Psoas muscle (tissue), 7 donors: ENCODE measurements at regions not wholly inside any gene's neighbourhood (a gene's known extent, or its start where the extent isn't known, plus 50 kb on each side); places are given as distances from the start of the nearest gene placed in this dataset.

ENCODE experiments used
- ATAC-seq, 4 donors: fragments of 200-7000 bp; cut with Tn5 transposase; one replicate each; pipeline ENCODE4 v1.9.1; 2020; ENCODE audit warnings: moderate library complexity in 3 of 4, mild to moderate bottlenecking in 2 of 4
- DNase-seq, 2 donors: peaks; one replicate each; pipeline ENCODE4 v3.0.0-alpha.2; 2020
- H3K27ac ChIP-seq: fragments of 200-600 bp; one replicate; pipeline ENCODE4 v1.8.0; 2022
- H3K27me3 ChIP-seq, 3 donors: fragments of 200-600 bp in 1 of 3; one replicate each; pipeline versions ENCODE4 v1.6.1 to v1.8.0; 2013 to 2022; ENCODE audit warnings: low read length in 2 of 3, mild to moderate bottlenecking in 2 of 3, moderate library complexity in 1 of 3; ENCODE audit not compliant: insufficient read depth in 3 of 3
- H3K36me3 ChIP-seq, 2 donors: fragments of 200-600 bp in 1 of 2; one replicate each; pipeline versions ENCODE4 v1.6.1 to v1.8.0; 2013 to 2022; ENCODE audit warnings: low read depth in 1 of 2, mild to moderate bottlenecking in 1 of 2, moderate library complexity in 1 of 2; ENCODE audit not compliant: insufficient read depth in 1 of 2
- H3K4me1 ChIP-seq: fragments of 200-600 bp; one replicate; pipeline ENCODE4 v1.8.0; 2022
- H3K4me3 ChIP-seq: fragments of 200-600 bp; one replicate; pipeline ENCODE4 v1.8.0; 2022; ENCODE audit warnings: mild to moderate bottlenecking
- H3K9me3 ChIP-seq: fragments of 200-600 bp; one replicate; pipeline ENCODE4 v1.8.0; 2022
- WGBS, 3 donors: extraction: QIAGEN DNeasy Blood & Tissue Kit; methylation state at CpG; one replicate each; pipeline versions ENCODE4 v1.1.6 to v1.1.7; 2013; 5-methylcytosine and 5-hydroxymethylcytosine counted together
- intact Hi-C, 2 donors: fragments of 100-400 bp; cut with DNase I; formaldehyde crosslinking; loops; one replicate each; pipeline versions ENCODE4 v1.11.0 to v1.14.2; 2022
- TF ChIP-seq, protein P1 (sequence below): fragments of 200-600 bp; IDR thresholded peaks from one replicate; pipeline ENCODE4 v1.8.0; 2022; ENCODE audit warnings: antibody characterized with exemption
- donor health status: healthy with polysubstance abuse.
- donor health status: DM: no; HTN: no; CAD: no; lungs with moderate emphysema.
- donor health status: Bipolar disorder and iron deficiency.
- donor health status: healthy.
- donor health status: DM: yes; HTN: yes; CAD: no.
- donor health status: DM: no; HTN: no; CAD: no.
- donor health status: DM: yes; HTN: yes; CAD: no.

- no peak for DNase-seq
- H3K36me3 ChIP-seq = no peaks in the 10 kb centered on the region
- intact Hi-C loops = no loop called here
Measured at GRCh38 chr2:6454286-6454990, 411.3 kb downstream of the CMPK2 start.

GRCh38 chr2:6459138-6459537 is 406.6 kb downstream of the CMPK2 start:
- intact Hi-C loops = no loop called here
- Histone ChIP-seq H3K27ac (no peak overlapping the region), H3K4me1 (no peaks in the 10 kb centered on the region), H3K9me3 (no peaks in the 10 kb centered on the region), H3K4me3 (no peak overlapping the region), H3K27me3 (no peaks in the 10 kb centered on the region), H3K36me3 (no peaks in the 10 kb centered on the region)
- WGBS, 3 donors = 93 to 94% (median 93%) methylated on average over 13 of the region's 13 CpGs
- TF ChIP-seq, protein P1, sequence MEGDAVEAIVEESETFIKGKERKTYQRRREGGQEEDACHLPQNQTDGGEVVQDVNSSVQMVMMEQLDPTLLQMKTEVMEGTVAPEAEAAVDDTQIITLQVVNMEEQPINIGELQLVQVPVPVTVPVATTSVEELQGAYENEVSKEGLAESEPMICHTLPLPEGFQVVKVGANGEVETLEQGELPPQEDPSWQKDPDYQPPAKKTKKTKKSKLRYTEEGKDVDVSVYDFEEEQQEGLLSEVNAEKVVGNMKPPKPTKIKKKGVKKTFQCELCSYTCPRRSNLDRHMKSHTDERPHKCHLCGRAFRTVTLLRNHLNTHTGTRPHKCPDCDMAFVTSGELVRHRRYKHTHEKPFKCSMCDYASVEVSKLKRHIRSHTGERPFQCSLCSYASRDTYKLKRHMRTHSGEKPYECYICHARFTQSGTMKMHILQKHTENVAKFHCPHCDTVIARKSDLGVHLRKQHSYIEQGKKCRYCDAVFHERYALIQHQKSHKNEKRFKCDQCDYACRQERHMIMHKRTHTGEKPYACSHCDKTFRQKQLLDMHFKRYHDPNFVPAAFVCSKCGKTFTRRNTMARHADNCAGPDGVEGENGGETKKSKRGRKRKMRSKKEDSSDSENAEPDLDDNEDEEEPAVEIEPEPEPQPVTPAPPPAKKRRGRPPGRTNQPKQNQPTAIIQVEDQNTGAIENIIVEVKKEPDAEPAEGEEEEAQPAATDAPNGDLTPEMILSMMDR = no peak
- no peak for ATAC-seq
- DNase-seq = no peak

More at GRCh38 chr2:6454286-6454990, 411.3 kb downstream of the CMPK2 start:
- Histone ChIP-seq H3K4me1 (no peaks in the 10 kb centered on the region), H3K27me3 (no peaks in the 10 kb centered on the region), H3K4me3 (no peak overlapping the region), H3K9me3 (no peaks in the 10 kb centered on the region), H3K27ac (no peak overlapping the region)
- WGBS, 3 donors = 44 to 50% (median 49%) methylated on average over 1 of the region's 1 CpG
- ATAC-seq = no peak
- TF ChIP-seq, protein P1 = no peak

DNA sequence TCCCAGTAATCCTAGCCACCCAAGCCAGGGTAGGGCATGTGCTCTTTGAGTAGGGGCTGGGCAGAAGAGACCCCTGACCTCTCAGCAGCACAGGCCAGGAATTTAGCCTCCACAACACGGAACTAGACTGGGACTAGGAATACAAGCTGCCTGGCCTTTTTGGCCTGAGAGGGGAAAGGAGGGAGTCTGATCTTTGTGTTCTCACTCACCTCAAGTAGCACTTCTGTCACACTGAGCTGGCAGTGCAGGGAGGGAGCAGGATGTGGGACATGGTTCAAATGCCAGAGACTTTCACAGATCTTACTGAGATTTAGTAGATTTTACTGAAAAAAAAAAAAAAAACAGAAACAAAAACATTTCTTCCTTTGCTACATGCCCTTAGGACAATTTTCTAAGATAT is 395.2 kb downstream of the CMPK2 start:
- Histone ChIP-seq H3K4me1 (no peaks in the 10 kb centered on the region), H3K27ac (no peak overlapping the region), H3K9me3 (no peaks in the 10 kb centered on the region), H3K27me3 (peaks cover 0 to 1% (median 0%) of the 10 kb centered on the region in 3 donors), H3K4me3 (no peak overlapping the region), H3K36me3 (no peaks in the 10 kb centered on the region)
- no peak for DNase-seq
- TF ChIP-seq, protein P1 = no peak
- WGBS, 3 donors = 50 to 73% (median 60%) methylated on average over 1 of the region's 1 CpG
- no peak for ATAC-seq
- intact Hi-C loops = no loop called here

DNA sequence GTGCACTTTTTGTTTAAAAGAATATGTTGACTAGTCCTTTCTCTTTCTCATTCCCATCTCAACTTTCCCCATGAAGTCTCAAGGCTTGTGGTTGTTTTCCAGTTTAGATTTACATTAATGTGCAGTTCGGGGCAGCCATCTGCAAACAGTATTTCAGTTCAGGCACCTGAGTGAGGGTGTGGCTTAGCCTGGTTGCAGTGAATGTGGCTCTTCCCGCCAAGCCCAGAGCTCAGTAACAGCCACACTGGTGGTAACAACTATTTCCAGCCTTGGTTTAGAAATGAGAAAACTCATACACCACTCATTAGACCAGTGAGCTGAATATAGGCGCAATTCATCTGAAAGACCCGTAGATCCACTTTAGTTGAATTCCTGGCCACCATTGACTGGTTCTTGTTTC is 394.3 kb downstream of the CMPK2 start:
- TF ChIP-seq, protein P1 = no peak
- Histone ChIP-seq H3K4me3 (no peak overlapping the region), H3K4me1 (no peaks in the 10 kb centered on the region), H3K36me3 (no peaks in the 10 kb centered on the region), H3K27ac (no peak overlapping the region), H3K27me3 (peaks cover 0 to 1% (median 0%) of the 10 kb centered on the region in 3 donors), H3K9me3 (no peaks in the 10 kb centered on the region)
- WGBS, 3 donors = 89 to 92% (median 92%) methylated on average over 4 of the region's 4 CpGs
- DNase-seq (no peak), ATAC-seq (no peak)
- intact Hi-C loops = no loop called here
